ENCODE measurements at regions not wholly inside any gene's neighbourhood (a gene's known extent, or its start where the extent isn't known, plus 50 kb on each side); places are given as distances from the start of the nearest gene placed in this dataset.

DNA sequence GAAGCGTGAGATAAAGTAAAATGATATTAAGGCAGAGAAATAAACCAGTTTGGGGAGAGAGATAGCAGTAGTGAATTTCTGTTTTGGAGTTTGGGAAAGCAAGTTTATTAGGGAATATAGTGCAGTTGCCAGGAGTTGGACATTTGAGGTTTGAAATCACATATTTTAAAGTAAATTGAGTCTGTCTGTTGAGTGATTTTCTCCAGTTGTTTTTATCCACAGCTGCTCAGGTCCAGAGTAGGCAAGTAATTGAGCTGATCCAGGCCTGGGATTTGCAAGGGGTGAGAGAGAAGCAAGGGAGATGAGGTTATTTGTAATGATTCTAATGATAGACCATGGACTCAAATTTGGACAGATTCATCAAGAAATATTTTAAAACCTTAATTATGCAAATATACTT lies 481.9 kb downstream of the UTRN start:
- DNase-seq (ENCODE audit: low read depth) = no peak
- TF ChIP-seq, protein P1, sequence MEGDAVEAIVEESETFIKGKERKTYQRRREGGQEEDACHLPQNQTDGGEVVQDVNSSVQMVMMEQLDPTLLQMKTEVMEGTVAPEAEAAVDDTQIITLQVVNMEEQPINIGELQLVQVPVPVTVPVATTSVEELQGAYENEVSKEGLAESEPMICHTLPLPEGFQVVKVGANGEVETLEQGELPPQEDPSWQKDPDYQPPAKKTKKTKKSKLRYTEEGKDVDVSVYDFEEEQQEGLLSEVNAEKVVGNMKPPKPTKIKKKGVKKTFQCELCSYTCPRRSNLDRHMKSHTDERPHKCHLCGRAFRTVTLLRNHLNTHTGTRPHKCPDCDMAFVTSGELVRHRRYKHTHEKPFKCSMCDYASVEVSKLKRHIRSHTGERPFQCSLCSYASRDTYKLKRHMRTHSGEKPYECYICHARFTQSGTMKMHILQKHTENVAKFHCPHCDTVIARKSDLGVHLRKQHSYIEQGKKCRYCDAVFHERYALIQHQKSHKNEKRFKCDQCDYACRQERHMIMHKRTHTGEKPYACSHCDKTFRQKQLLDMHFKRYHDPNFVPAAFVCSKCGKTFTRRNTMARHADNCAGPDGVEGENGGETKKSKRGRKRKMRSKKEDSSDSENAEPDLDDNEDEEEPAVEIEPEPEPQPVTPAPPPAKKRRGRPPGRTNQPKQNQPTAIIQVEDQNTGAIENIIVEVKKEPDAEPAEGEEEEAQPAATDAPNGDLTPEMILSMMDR (IDR thresholded peaks at IDR 0.05; ENCODE audit: insufficient read depth, low read length) = no peak
- no peak overlapping the region for H3K4me3 ChIP-seq (ENCODE audit: low read depth, low read length)

DNA sequence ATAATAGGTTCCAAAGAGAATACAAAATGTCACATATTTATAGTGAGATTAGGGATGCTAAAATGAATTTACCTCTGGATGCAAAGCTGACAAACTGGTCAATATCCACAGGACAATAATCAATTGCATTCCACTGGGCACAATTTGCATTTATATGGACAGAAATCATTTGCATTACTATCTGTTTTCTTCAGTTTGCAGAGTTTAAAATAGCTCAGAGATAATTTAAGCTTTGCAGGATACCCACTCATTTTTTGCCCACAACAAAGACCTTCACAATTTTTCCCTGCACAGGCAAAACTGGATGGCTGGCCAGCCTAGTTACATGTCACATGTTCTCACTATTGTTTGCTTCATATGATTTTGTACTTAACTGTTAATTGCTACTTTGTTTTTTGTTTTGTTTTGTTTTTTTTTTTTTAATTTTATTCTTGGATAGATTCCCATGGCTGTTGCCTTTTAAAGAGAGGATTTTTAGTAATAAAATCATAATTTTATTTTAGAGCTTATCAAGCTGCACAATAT lies 483.5 kb downstream of the UTRN start:
- H3K4me3 ChIP-seq (ENCODE audit: low read depth, low read length) = no peak overlapping the region
- TF ChIP-seq, protein P1 (IDR thresholded peaks at IDR 0.05; ENCODE audit: insufficient read depth, low read length) = no peak
- no peak for DNase-seq (ENCODE audit: low read depth)

DNA sequence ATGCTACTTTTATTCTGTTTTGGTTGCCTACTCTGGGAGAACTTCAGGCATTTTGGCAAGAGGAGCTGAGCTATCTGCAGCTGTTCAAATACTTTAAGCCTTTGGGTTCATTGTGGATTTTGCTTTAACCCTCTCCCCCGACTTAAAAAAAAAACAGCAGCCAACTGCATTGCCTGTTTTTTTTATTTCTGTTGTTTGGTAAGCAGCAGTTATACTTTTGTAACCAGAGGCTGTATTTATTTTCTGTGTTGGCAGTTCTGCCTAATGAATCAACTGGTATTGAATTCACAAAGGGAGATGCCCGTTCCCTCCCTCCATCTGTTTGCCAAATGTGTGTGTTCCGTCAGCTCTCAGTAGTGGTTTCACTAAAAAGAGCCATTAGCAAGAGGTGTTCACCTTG lies 484.0 kb downstream of the UTRN start:
- TF ChIP-seq, protein P1 (IDR thresholded peaks at IDR 0.05; ENCODE audit: insufficient read depth, low read length) = no peak
- no peak for DNase-seq (ENCODE audit: low read depth)
- no peak overlapping the region for H3K4me3 ChIP-seq (ENCODE audit: low read depth, low read length)

DNA sequence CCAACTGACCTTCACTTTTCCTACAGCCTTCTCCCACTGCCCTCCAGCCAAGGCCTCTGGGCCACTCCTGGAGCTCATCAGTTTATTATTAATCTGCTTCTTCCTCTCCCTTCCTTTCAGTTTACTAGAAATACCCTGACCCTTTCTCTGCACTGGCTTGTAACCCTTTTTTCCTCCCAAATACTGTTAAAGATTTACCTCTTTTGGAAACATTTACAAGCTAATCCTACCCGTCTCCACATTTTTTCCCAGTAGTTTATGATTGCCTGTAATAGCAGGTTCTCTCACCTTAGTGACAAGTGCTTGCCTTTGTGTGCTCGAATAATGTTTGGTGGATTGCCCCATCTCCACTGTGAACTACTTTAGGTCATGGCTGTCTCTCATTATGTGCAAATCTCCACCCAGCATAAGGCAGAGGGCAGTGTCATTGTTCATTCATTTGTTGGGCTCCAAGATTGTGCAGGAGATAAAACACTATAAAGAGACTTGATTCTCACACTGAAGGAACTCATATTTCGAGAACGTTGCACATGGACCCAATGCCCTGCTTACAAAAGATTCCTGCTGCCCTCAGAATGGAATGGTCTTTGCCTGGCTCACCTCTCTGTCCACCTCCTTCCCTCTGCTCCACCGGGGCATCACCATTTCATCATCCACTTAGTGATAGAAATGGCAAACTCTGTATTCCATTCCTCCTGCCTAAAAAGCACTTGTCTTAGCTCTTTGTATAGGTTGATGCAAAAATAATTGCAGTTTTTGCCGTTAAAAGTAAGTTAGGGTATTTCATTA lies 491.1 kb downstream of the UTRN start:
- no peak for DNase-seq (ENCODE audit: low read depth)
- TF ChIP-seq, protein P1 (IDR thresholded peaks at IDR 0.05; ENCODE audit: insufficient read depth, low read length) = no peak
- no peak overlapping the region for H3K4me3 ChIP-seq (ENCODE audit: low read depth, low read length)

DNA sequence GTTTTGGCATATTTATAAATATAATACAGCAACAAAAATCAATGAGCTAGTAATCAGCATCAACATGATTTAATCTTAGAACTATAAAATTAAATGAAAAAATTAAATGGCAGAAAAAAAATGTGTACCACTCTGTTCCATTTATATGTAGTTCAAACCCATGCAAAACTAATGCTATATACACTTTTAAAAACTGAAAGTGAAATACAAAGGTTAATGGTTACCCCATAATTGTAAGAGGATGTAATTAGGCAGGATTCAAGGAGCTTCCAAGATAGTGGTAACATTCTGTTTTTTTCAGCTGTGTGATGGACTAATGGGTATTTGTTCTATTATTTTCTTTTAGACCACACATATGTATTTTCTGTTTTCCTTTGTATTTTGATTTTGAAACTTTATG lies 492.1 kb downstream of the UTRN start:
- TF ChIP-seq, protein P1 (IDR thresholded peaks at IDR 0.05; ENCODE audit: insufficient read depth, low read length) = no peak
- DNase-seq (ENCODE audit: low read depth) = no peak
- H3K4me3 ChIP-seq (ENCODE audit: low read depth, low read length) = no peak overlapping the region

DNA sequence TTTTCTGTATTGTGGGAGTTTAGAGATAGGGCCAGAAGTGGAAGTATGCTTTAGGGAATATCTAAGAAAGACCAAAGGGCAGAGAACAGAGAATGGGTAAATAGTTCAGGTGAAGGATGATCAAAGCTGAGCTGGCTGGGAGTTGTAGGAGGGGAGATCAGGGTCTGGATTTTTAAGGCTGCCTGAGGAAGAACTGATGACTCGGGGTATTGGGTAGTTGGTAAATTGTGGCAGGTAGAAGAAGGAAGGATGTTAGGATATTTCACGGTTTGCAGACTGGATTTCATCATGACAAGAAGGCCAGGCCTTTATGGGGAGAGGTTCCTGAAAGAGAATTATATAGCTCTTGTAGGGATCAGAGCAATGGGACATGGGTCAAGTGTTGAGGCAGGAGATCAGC lies 492.9 kb downstream of the UTRN start:
- H3K4me3 ChIP-seq (ENCODE audit: low read depth, low read length) = no peak overlapping the region
- DNase-seq (ENCODE audit: low read depth) = no peak
- TF ChIP-seq, protein P1 (IDR thresholded peaks at IDR 0.05; ENCODE audit: insufficient read depth, low read length) = no peak

All from fibroblast of the aortic adventitia (primary cell).